ENCODE measurements at regions not wholly inside any gene's neighbourhood (a gene's known extent, or its start where the extent isn't known, plus 50 kb on each side); places are given as distances from the start of the nearest gene placed in this dataset.

DNA sequence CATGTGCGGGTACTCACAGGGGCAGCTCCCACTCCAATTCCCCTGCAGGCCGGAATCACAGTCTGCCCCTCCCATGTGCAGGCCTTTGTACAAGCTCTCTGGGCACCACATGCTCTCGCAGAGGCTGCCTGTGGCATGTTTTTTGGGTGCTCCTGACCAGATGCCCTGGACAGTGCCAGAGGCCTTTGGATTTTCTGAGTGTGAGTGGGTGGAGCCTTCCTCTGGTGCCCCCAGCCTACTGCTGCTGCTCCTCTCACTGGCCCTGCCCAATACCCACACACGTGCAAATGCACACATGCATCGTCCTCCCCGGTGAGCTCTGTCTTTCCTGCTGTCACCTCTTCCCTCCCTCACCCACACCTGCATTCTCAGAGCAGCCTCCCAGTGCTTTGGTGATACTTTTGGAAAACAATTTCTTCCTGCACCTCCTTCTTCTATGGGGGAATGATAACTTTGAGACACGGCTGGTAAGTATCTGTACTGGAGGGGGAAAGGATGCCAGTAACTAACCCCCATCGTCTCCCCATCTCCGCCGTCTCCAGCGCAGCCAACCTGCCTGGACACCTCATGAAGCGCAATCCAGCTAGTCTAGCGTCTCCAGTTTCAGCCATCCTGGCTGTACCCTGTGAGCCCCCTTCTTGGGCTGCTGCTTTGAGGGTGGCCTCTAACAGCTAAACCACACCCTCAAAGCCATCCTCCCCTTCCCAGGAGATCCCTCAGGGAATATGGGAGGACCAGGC is 229.4 kb upstream of the TOPAZ1 start:
- Histone ChIP-seq H3K9ac (ENCODE audit: extremely low read depth, low read length, poor library complexity, severe bottlenecking) (no peak overlapping the region), H3K27ac (ENCODE audit: low read depth, low read length) (no peak overlapping the region), H3K36me3 (ENCODE audit: control insufficient read depth, insufficient read depth, low read length) (no peaks in the 10 kb centered on the region), H3K27me3 (ENCODE audit: control insufficient read depth, insufficient read depth, low read length, poor library complexity, severe bottlenecking) (peaks cover 4% of the 10 kb centered on the region), H3K9me3 (ENCODE audit: control insufficient read depth, low read length) (no peaks in the 10 kb centered on the region), H3K4me1 (ENCODE audit: control insufficient read depth, insufficient read depth, low read length) (no peaks in the 10 kb centered on the region), H3K4me3 (ENCODE audit: low read length) (no peak overlapping the region)
- Mint-ChIP-seq H3K27ac (no peak overlapping the region), H3K27me3 (ENCODE audit: insufficient read depth) (peaks cover 10% of the 10 kb centered on the region), H3K9me3 (no peaks in the 10 kb centered on the region), H3K4me3 (no peak overlapping the region), H3K4me1 (no peaks in the 10 kb centered on the region), H3K36me3 (ENCODE audit: low read depth) (no peaks in the 10 kb centered on the region)
- no peak for DNase-seq
- WGBS, 2 experiments (ENCODE audit: insufficient coverage in 1 of 2, insufficient read length in 1 of 2): 83 to 91% methylated on average over 3 to 13 of the region's 13 CpGs
- TF ChIP-seq, protein P1, sequence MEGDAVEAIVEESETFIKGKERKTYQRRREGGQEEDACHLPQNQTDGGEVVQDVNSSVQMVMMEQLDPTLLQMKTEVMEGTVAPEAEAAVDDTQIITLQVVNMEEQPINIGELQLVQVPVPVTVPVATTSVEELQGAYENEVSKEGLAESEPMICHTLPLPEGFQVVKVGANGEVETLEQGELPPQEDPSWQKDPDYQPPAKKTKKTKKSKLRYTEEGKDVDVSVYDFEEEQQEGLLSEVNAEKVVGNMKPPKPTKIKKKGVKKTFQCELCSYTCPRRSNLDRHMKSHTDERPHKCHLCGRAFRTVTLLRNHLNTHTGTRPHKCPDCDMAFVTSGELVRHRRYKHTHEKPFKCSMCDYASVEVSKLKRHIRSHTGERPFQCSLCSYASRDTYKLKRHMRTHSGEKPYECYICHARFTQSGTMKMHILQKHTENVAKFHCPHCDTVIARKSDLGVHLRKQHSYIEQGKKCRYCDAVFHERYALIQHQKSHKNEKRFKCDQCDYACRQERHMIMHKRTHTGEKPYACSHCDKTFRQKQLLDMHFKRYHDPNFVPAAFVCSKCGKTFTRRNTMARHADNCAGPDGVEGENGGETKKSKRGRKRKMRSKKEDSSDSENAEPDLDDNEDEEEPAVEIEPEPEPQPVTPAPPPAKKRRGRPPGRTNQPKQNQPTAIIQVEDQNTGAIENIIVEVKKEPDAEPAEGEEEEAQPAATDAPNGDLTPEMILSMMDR (conservative IDR thresholded peaks at IDR 0.05): no peak

DNA sequence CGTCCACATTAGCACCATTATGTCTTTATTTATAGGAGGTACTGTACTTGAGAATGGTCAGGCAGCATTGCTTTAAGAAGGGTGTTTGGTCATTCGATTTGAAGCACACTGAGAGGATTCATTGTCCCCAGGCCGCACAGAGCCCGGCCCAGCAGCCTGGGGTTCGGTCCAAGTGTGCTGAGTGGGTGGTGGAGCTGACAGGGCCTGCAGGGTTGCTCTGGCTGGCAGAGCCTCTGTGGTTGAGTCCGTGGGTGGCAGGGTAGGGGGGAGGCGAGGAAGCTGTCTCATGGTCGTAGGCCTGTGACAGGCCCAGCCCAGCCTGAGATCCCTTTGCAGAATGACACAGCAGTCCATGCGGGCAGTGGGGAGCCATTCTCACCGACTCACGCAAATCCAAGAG is 227.7 kb upstream of the TOPAZ1 start:
- no peaks in the 10 kb centered on the region for H3K36me3 ChIP-seq (ENCODE audit: control insufficient read depth, insufficient read depth, low read length)
- H3K9ac ChIP-seq (ENCODE audit: extremely low read depth, low read length, poor library complexity, severe bottlenecking): no peak overlapping the region
- no peak overlapping the region for H3K27ac ChIP-seq (ENCODE audit: low read depth, low read length)
- H3K4me3 ChIP-seq (ENCODE audit: low read length): no peak overlapping the region
- H3K9me3 ChIP-seq (ENCODE audit: control insufficient read depth, low read length): no peaks in the 10 kb centered on the region
- no peaks in the 10 kb centered on the region for H3K4me1 ChIP-seq (ENCODE audit: control insufficient read depth, insufficient read depth, low read length)
- H3K27ac Mint-ChIP-seq: no peak overlapping the region
- no peaks in the 10 kb centered on the region for H3K4me1 Mint-ChIP-seq
- H3K9me3 Mint-ChIP-seq: no peaks in the 10 kb centered on the region
- no peak overlapping the region for H3K4me3 Mint-ChIP-seq
- no peaks in the 10 kb centered on the region for H3K36me3 Mint-ChIP-seq (ENCODE audit: low read depth)
- H3K27me3 ChIP-seq (ENCODE audit: control insufficient read depth, insufficient read depth, low read length, poor library complexity, severe bottlenecking): peaks cover 4% of the 10 kb centered on the region
- WGBS, 2 experiments (ENCODE audit: insufficient coverage in 1 of 2, insufficient read length in 1 of 2): 67 to 85% methylated on average over 6 to 11 of the region's 11 CpGs
- H3K27me3 Mint-ChIP-seq (ENCODE audit: insufficient read depth): peaks cover 8% of the 10 kb centered on the region
- DNase-seq: no peak
- TF ChIP-seq, protein P1 (conservative IDR thresholded peaks at IDR 0.05): no peak

DNA sequence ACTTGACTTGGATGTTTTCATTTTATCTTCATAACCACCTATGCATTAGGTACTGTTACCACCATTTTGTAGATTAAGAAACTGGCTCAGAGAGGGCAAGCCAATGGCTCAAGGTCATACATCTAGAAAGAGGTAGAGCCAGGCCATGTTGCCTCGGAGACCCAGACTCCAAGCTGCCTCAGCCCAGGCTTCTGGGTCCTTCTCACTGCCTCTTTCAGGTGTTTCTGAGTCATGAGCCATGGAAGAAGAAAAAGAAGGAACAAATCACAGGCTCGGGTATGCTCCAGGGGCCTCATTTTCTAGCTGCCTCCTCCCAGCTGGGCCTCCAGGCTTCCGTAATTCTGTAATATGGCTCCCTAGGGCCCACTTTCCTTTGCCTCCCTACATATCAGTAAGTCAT is 226.5 kb upstream of the TOPAZ1 start:
- TF ChIP-seq, protein P1 (conservative IDR thresholded peaks at IDR 0.05): no peak
- peaks cover 14% of the 10 kb centered on the region for H3K27me3 ChIP-seq (ENCODE audit: control insufficient read depth, insufficient read depth, low read length, poor library complexity, severe bottlenecking)
- H3K27me3 Mint-ChIP-seq (ENCODE audit: insufficient read depth): peaks cover 10% of the 10 kb centered on the region

More for the DNA sequence above, 226.5 kb upstream of the TOPAZ1 start:
- Histone ChIP-seq H3K4me3 (ENCODE audit: low read length) (no peak overlapping the region), H3K9me3 (ENCODE audit: control insufficient read depth, low read length) (no peaks in the 10 kb centered on the region), H3K9ac (ENCODE audit: extremely low read depth, low read length, poor library complexity, severe bottlenecking) (no peak overlapping the region), H3K27ac (ENCODE audit: low read depth, low read length) (no peak overlapping the region), H3K36me3 (ENCODE audit: control insufficient read depth, insufficient read depth, low read length) (no peaks in the 10 kb centered on the region), H3K4me1 (ENCODE audit: control insufficient read depth, insufficient read depth, low read length) (no peaks in the 10 kb centered on the region)
- WGBS, 2 experiments (ENCODE audit: insufficient coverage in 1 of 2, insufficient read length in 1 of 2): 88 to 100% methylated on average over 2 to 3 of the region's 3 CpGs
- no peak for DNase-seq
- H3K27ac Mint-ChIP-seq: no peak overlapping the region
- H3K4me1 Mint-ChIP-seq: peaks cover 7% of the 10 kb centered on the region
- H3K36me3 Mint-ChIP-seq (ENCODE audit: low read depth): no peaks in the 10 kb centered on the region
- no peak overlapping the region for H3K4me3 Mint-ChIP-seq
- no peaks in the 10 kb centered on the region for H3K9me3 Mint-ChIP-seq
